Kidney epithelial cell (primary cell): ENCODE measurements at regions not wholly inside any gene's neighbourhood (a gene's known extent, or its start where the extent isn't known, plus 50 kb on each side); places are given as distances from the start of the nearest gene placed in this dataset.

Experiments used
- DNase-seq: peaks from one replicate; pipeline ENCODE4 v3.0.0-alpha.2; 2010; ENCODE audit warnings: low read depth
- H3K27me3 ChIP-seq: 2 replicates; pipeline ENCODE4 v1.6.0; 2011; ENCODE audit warnings: low read length; ENCODE audit not compliant: control insufficient read depth, insufficient read depth
- H3K36me3 ChIP-seq: 2 replicates; pipeline ENCODE4 v1.5.1; 2011; ENCODE audit warnings: low read length; ENCODE audit not compliant: control insufficient read depth, insufficient read depth
- H3K4me3 ChIP-seq: 2 replicates; pipeline ENCODE4 v1.5.1; 2011; ENCODE audit warnings: low read depth, mild to moderate bottlenecking, control low read depth, low read length
- CTCF ChIP-seq: IDR thresholded peaks from 2 replicates; pipeline ENCODE4 v1.5.1; 2011; ENCODE audit warnings: mild to moderate bottlenecking, moderate library complexity, low read length, control low read depth, inconsistent platforms; ENCODE audit not compliant: insufficient read depth, poor library complexity, severe bottlenecking

GRCh38 chr2:34126279-34126678 is 527.2 kb upstream of the FAM98A start:
- Histone ChIP-seq H3K4me3 (no peak overlapping the region), H3K27me3 (no peaks in the 10 kb centered on the region), H3K36me3 (no peaks in the 10 kb centered on the region)
- no peak for DNase-seq
- no peak for TF ChIP-seq CTCF

- Histone ChIP-seq H3K36me3 (no peaks in the 10 kb centered on the region), H3K4me3 (no peak overlapping the region), H3K27me3 (no peaks in the 10 kb centered on the region)
- no peak for DNase-seq
- TF ChIP-seq CTCF = no peak
Observed at GRCh38 chr2:34123996-34124785, 525.1 kb upstream of the FAM98A start.

GRCh38 chr2:34121076-34121475 is 522.0 kb upstream of the FAM98A start:
- no peak for TF ChIP-seq CTCF

GRCh38 chr2:34115076-34115475 is 516.0 kb upstream of the FAM98A start:
- no peaks in the 10 kb centered on the region for H3K27me3 ChIP-seq
- no peaks in the 10 kb centered on the region for H3K36me3 ChIP-seq
- TF ChIP-seq CTCF = no peak
- DNase-seq = no peak
- H3K4me3 ChIP-seq = no peak overlapping the region

More at GRCh38 chr2:34121076-34121475, 522.0 kb upstream of the FAM98A start:
- no peaks in the 10 kb centered on the region for H3K27me3 ChIP-seq
- H3K36me3 ChIP-seq = no peaks in the 10 kb centered on the region
- no peak for DNase-seq
- no peak overlapping the region for H3K4me3 ChIP-seq

- H3K4me3 ChIP-seq = no peak overlapping the region
- H3K36me3 ChIP-seq = no peaks in the 10 kb centered on the region
- TF ChIP-seq CTCF = no peak
- no peaks in the 10 kb centered on the region for H3K27me3 ChIP-seq
- no peak for DNase-seq
Observed at GRCh38 chr2:34112161-34112560, 513.1 kb upstream of the FAM98A start.

- DNase-seq = no peak
- no peaks in the 10 kb centered on the region for H3K27me3 ChIP-seq
- no peak for TF ChIP-seq CTCF
- no peak overlapping the region for H3K4me3 ChIP-seq
- H3K36me3 ChIP-seq = no peaks in the 10 kb centered on the region
Observed at GRCh38 chr2:34110392-34110791, 511.3 kb upstream of the FAM98A start.
